ENCODE measurements at regions not wholly inside any gene's neighbourhood (a gene's known extent, or its start where the extent isn't known, plus 50 kb on each side); places are given as distances from the start of the nearest gene placed in this dataset.

DNA sequence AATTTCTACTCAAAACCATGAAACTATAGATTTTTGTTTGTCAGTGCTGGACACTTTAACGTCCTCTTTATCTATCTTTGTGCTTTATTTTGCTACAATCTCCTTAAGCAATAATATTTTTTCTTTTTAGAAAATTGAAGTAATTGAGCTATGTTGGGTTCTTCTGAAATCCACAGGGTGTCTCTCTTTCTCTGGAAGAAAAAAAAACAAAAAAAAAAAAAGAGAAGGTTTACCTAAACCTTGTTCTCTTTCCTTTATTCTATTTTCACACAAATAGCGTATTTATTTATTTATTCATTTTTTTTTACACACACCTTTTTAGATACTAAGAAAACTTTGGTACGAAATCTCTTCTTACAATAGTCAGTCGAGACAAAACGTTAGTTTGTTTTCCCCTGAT lies 601.0 kb downstream of the EDEM1 start:
- no peak for TF ChIP-seq CTCF (IDR thresholded peaks at IDR 0.05)
- TF ChIP-seq POLR2A (IDR thresholded peaks at IDR 0.05) = no peak
- TF ChIP-seq POLR2AphosphoS5 (IDR thresholded peaks at IDR 0.05) = no peak
- no peak for DNase-seq (ENCODE audit: low spot score in 2 of 2)
- Histone ChIP-seq H3K27ac (no peak overlapping the region), H3K4me3 (no peak overlapping the region), H3K4me1 (no peaks in the 10 kb centered on the region), H3K36me3 (no peaks in the 10 kb centered on the region), H3K9me3 (no peaks in the 10 kb centered on the region), H3K27me3 (no peaks in the 10 kb centered on the region)
- intact Hi-C loops (cut with DNase I; ENCODE audit: low total_unique reads) = no loop called here

GRCh38 chr3:5791558-5791957 lies 604.1 kb downstream of the EDEM1 start:
- Histone ChIP-seq H3K9me3 (no peaks in the 10 kb centered on the region), H3K27me3 (no peaks in the 10 kb centered on the region), H3K4me3 (no peak overlapping the region), H3K36me3 (no peaks in the 10 kb centered on the region), H3K27ac (no peak overlapping the region), H3K4me1 (no peaks in the 10 kb centered on the region)
- no peak for DNase-seq (ENCODE audit: low spot score in 2 of 2)
- no peak for TF ChIP-seq POLR2AphosphoS5 (IDR thresholded peaks at IDR 0.05)
- TF ChIP-seq POLR2A (IDR thresholded peaks at IDR 0.05) = no peak
- no peak for TF ChIP-seq CTCF (IDR thresholded peaks at IDR 0.05)
- intact Hi-C loops (cut with DNase I; ENCODE audit: low total_unique reads) = no loop called here

- intact Hi-C loops (cut with DNase I; ENCODE audit: low total_unique reads) = no loop called here
- no peaks in the 10 kb centered on the region for H3K9me3 ChIP-seq
- DNase-seq (ENCODE audit: low spot score in 2 of 2) = no peak
- no peaks in the 10 kb centered on the region for H3K36me3 ChIP-seq
- no peaks in the 10 kb centered on the region for H3K27me3 ChIP-seq
- H3K4me3 ChIP-seq = no peak overlapping the region
- H3K27ac ChIP-seq = no peak overlapping the region
- H3K4me1 ChIP-seq = no peaks in the 10 kb centered on the region
- TF ChIP-seq CTCF (IDR thresholded peaks at IDR 0.05) (no peak), POLR2A (IDR thresholded peaks at IDR 0.05) (no peak), POLR2AphosphoS5 (IDR thresholded peaks at IDR 0.05) (no peak)
Observed at GRCh38 chr3:5796541-5796940, 609.0 kb downstream of the EDEM1 start.

GRCh38 chr3:5798809-5799208 lies 611.3 kb downstream of the EDEM1 start:
- H3K27me3 ChIP-seq = no peaks in the 10 kb centered on the region
- H3K36me3 ChIP-seq = no peaks in the 10 kb centered on the region
- no peak for TF ChIP-seq CTCF (IDR thresholded peaks at IDR 0.05)
- no peak for TF ChIP-seq POLR2AphosphoS5 (IDR thresholded peaks at IDR 0.05)
- TF ChIP-seq POLR2A (IDR thresholded peaks at IDR 0.05) = no peak
- H3K27ac ChIP-seq = no peak overlapping the region
- DNase-seq (ENCODE audit: low spot score in 2 of 2) = no peak
- intact Hi-C loops (cut with DNase I; ENCODE audit: low total_unique reads) = no loop called here
- H3K4me3 ChIP-seq = no peak overlapping the region
- H3K4me1 ChIP-seq = no peaks in the 10 kb centered on the region
- no peaks in the 10 kb centered on the region for H3K9me3 ChIP-seq

- intact Hi-C loops (cut with DNase I; ENCODE audit: low total_unique reads) = no loop called here
- Histone ChIP-seq H3K27me3 (no peaks in the 10 kb centered on the region), H3K36me3 (no peaks in the 10 kb centered on the region), H3K27ac (no peak overlapping the region), H3K4me1 (no peaks in the 10 kb centered on the region), H3K4me3 (no peak overlapping the region), H3K9me3 (no peaks in the 10 kb centered on the region)
- no peak for DNase-seq (ENCODE audit: low spot score in 2 of 2)
- no peak for TF ChIP-seq POLR2AphosphoS5 (IDR thresholded peaks at IDR 0.05)
- TF ChIP-seq CTCF (IDR thresholded peaks at IDR 0.05) = no peak
- TF ChIP-seq POLR2A (IDR thresholded peaks at IDR 0.05) = no peak
Observed at GRCh38 chr3:5799398-5799797, 611.9 kb downstream of the EDEM1 start.
